NCI-H82 treated with DMSO at 0.1 percent for 48 hours (cell line): ENCODE measurements at regions not wholly inside any gene's neighbourhood (a gene's known extent, or its start where the extent isn't known, plus 50 kb on each side); places are given as distances from the start of the nearest gene placed in this dataset.
"Not testable (repeated sequence)": the region's sequence is repeated elsewhere in the genome, so short reads cannot be mapped to it uniquely, and the experiment has no call there.

Experiments
- DNase-seq: peaks from one replicate; lab custom pipeline; 2025; ENCODE audit not compliant: unreplicated experiment; lab: John Stamatoyannopoulos, UW

GRCh38 chr3:106488331-106488730 lies 619.5 kb upstream of the CBLB start:
- no peak for DNase-seq

- no peak for DNase-seq
These were observed 623.0 kb upstream of the CBLB start for GRCh38 chr3:106491796-106492195.

GRCh38 chr3:106508331-106508893 lies 639.6 kb upstream of the CBLB start:
- DNase-seq, result no peak

GRCh38 chr3:106510206-106510605 lies 641.4 kb upstream of the CBLB start:
- DNase-seq, result no peak

GRCh38 chr3:106512846-106513245 lies 644.0 kb upstream of the CBLB start:
- DNase-seq, result no peak

GRCh38 chr3:106514431-106514830 lies 645.6 kb upstream of the CBLB start:
- DNase-seq, result no peak

GRCh38 chr3:106518516-106518915 lies 649.7 kb upstream of the CBLB start:
- DNase-seq, result no peak

GRCh38 chr3:106522397-106522796 lies 653.6 kb upstream of the CBLB start:
- no peak for DNase-seq

GRCh38 chr3:106528932-106529331 lies 660.1 kb upstream of the CBLB start:
- DNase-seq, result no peak

- no peak for DNase-seq
These were observed 660.9 kb upstream of the CBLB start for GRCh38 chr3:106529738-106530137.

GRCh38 chr3:106530367-106530766 lies 661.6 kb upstream of the CBLB start:
- DNase-seq, result no peak

GRCh38 chr3:106531771-106532329 lies 663.0 kb upstream of the CBLB start:
- DNase-seq, result not testable (repeated sequence)

- no peak for DNase-seq
These were observed 664.4 kb upstream of the CBLB start for GRCh38 chr3:106533093-106533787.

GRCh38 chr3:106533788-106534160 lies 665.0 kb upstream of the CBLB start:
- DNase-seq, result no peak

GRCh38 chr3:106534206-106534605 lies 665.4 kb upstream of the CBLB start:
- DNase-seq, result no peak

GRCh38 chr3:106540743-106541142 lies 671.9 kb upstream of the CBLB start:
- DNase-seq, result no peak

- no peak for DNase-seq
These were observed 673.4 kb upstream of the CBLB start for GRCh38 chr3:106542101-106542769.

- DNase-seq, result no peak
These were observed 683.7 kb upstream of the CBLB start for GRCh38 chr3:106552351-106553043.

- no peak for DNase-seq
These were observed 691.7 kb upstream of the CBLB start for GRCh38 chr3:106560451-106560966.

GRCh38 chr3:106566277-106566676 lies 697.5 kb upstream of the CBLB start:
- DNase-seq, result no peak

- DNase-seq, result no peak
These were observed 701.6 kb upstream of the CBLB start for GRCh38 chr3:106570426-106570825.
